OCI-LY1 (cell line): ENCODE measurements at regions not wholly inside any gene's neighbourhood (a gene's known extent, or its start where the extent isn't known, plus 50 kb on each side); places are given as distances from the start of the nearest gene placed in this dataset.

Source experiments
- H2AFZ ChIP-seq: fragments of 200-600 bp; sonication (generic), shearing (Covaris generic); 2 replicates; pipeline ENCODE4 v1.6.0; 2014; ENCODE audit warnings: antibody characterized with exemption, mild to moderate bottlenecking, low read length
- H3F3A ChIP-seq: fragments of 200-600 bp; sonication (generic), shearing (Covaris generic); 2 replicates; pipeline ENCODE4 v1.6.0; 2014; ENCODE audit warnings: mild to moderate bottlenecking, antibody characterized with exemption, low read length, moderate library complexity; ENCODE audit not compliant: insufficient read depth
- H3K27ac ChIP-seq: fragments of 200-600 bp; sonication (generic); 2 replicates; pipeline ENCODE4 v1.5.1; 2014; ENCODE audit warnings: low read length, mixed run types, mild to moderate bottlenecking, low read depth; ENCODE audit not compliant: poor library complexity, severe bottlenecking
- H3K27me3 ChIP-seq: fragments of 200-600 bp; sonication (generic); 2 replicates; pipeline ENCODE4 v1.6.0; 2014; ENCODE audit warnings: antibody characterized with exemption, mild to moderate bottlenecking, low read length, moderate library complexity; ENCODE audit not compliant: insufficient read depth
- H3K36me3 ChIP-seq: fragments of 200-600 bp; sonication (generic); 2 replicates; pipeline ENCODE4 v1.6.1; 2014; ENCODE audit warnings: mild to moderate bottlenecking, antibody characterized with exemption, low read length, moderate library complexity, mixed read lengths; ENCODE audit not compliant: insufficient read depth
- H3K4me1 ChIP-seq: fragments of 200-600 bp; sonication (generic); 2 replicates; pipeline ENCODE4 v1.5.1; 2014; ENCODE audit warnings: mild to moderate bottlenecking, low read length, moderate library complexity; ENCODE audit not compliant: insufficient read depth, severe bottlenecking
- H3K4me2 ChIP-seq: fragments of 200-600 bp; sonication (generic), shearing (Covaris generic); 2 replicates; pipeline ENCODE4 v1.6.1; 2014; ENCODE audit warnings: low read length
- H3K4me3 ChIP-seq: fragments of 200-600 bp; sonication (generic); 2 replicates; pipeline ENCODE4 v1.5.1; 2014; ENCODE audit warnings: low read length, low read depth, mild to moderate bottlenecking, mixed read lengths; ENCODE audit not compliant: poor library complexity, severe bottlenecking
- H3K79me2 ChIP-seq: fragments of 200-600 bp; shearing (Covaris generic); 2 replicates; pipeline ENCODE4 v1.6.1; 2016; ENCODE audit warnings: mixed run types, low read length, mixed read lengths; ENCODE audit not compliant: insufficient read depth
- H3K9ac ChIP-seq: fragments of 200-600 bp; sonication (generic), shearing (Covaris generic); 2 replicates; pipeline ENCODE4 v1.6.1; 2014; ENCODE audit warnings: mild to moderate bottlenecking, low read length, mixed read lengths
- H3K9me2 ChIP-seq: fragments of 200-600 bp; sonication (generic), shearing (Covaris generic); 2 replicates; pipeline ENCODE4 v1.6.1; 2014; ENCODE audit warnings: low read depth, mild to moderate bottlenecking, low read length, mixed read lengths
- H3K9me3 ChIP-seq: fragments of 200-600 bp; shearing (Covaris generic); 2 replicates; pipeline ENCODE4 v1.6.1; 2014; ENCODE audit warnings: low read length, mixed read lengths
- H4K20me1 ChIP-seq: fragments of 200-600 bp; sonication (generic), shearing (Covaris generic); 2 replicates; pipeline ENCODE4 v1.6.0; 2016; ENCODE audit warnings: mild to moderate bottlenecking, low read length; ENCODE audit not compliant: insufficient read depth
- CTCF ChIP-seq: fragments of 200-600 bp; sonication (generic), shearing (Covaris generic); IDR thresholded peaks from 2 replicates; pipeline ENCODE4 v1.5.1; 2017; ENCODE audit warnings: mild to moderate bottlenecking, antibody characterized with exemption, low read length, moderate library complexity, mixed read lengths
- EZH2 ChIP-seq: fragments of 200-600 bp; sonication (generic), shearing (Covaris generic); IDR thresholded peaks from 2 replicates; pipeline ENCODE4 v1.8.0; 2017; ENCODE audit warnings: borderline replicate concordance, mixed run types, mild to moderate bottlenecking, antibody characterized with exemption, low read length, moderate library complexity, mixed read lengths

DNA sequence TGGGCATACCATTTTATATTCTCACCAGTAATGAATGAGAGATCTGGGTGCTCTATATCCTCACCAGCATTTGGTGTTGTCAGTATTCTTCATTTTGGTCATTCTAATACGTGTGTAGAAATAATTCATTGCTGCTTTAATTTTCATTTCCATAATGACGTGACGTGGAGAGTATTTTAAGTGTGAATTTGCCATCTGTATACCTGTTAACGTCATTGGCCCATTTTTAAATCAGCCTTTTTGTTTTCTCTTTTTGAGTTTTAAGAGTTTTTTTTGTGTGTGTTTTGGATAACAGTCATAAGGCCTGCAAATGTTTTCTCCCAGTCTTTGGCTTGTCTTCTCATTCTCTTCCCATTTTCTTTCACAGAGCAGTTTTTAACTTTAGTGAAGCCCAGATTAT lies 74.4 kb upstream of the SYT1 start:
- TF ChIP-seq EZH2: no peak
- no peak for TF ChIP-seq CTCF
- H4K20me1 ChIP-seq: no peaks in the 10 kb centered on the region
- no peaks in the 10 kb centered on the region for H3K4me1 ChIP-seq
- no peaks in the 10 kb centered on the region for H3K79me2 ChIP-seq
- H3K27ac ChIP-seq: no peak overlapping the region
- H3K4me2 ChIP-seq: no peak overlapping the region
- no peak overlapping the region for H3K4me3 ChIP-seq
- H3F3A ChIP-seq: no peaks in the 10 kb centered on the region
- no peak overlapping the region for H3K9ac ChIP-seq
- H2AFZ ChIP-seq: no peak overlapping the region
- H3K36me3 ChIP-seq: no peaks in the 10 kb centered on the region
- H3K27me3 ChIP-seq: no peaks in the 10 kb centered on the region
- H3K9me3 ChIP-seq: no peaks in the 10 kb centered on the region
- no peaks in the 10 kb centered on the region for H3K9me2 ChIP-seq

DNA sequence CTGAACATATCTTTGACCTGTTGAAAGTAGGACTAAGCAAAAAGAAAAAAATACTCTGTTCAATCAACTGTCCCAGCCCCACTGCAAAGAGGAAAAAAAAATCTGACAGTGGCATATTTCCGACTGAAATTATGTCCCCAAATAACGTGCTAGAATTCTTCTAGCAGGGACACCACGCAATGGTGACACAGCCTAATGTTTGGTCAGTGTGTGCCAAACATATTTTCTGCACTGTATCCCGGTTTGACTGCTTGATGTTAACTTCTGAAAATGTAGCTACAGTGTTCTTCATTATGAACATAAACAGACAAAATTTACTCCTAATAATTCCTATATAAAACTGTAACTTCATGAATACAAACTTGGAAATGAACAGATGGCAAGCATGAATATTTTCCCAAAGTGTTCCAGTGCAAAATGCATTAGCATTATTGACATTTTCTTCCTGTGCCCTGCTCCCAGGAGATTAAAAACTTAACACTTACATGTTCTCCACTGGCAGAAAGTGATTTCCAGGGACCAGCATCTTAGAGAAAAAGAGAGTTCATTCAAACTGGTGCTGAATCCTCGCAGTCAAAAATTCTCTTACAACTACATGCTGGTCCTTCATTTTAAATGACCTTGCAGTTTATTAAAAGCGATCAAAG lies 72.4 kb upstream of the SYT1 start:
- TF ChIP-seq CTCF (no peak), EZH2 (no peak)
- H3K4me3 ChIP-seq: no peak overlapping the region
- no peaks in the 10 kb centered on the region for H3K79me2 ChIP-seq
- no peaks in the 10 kb centered on the region for H3K36me3 ChIP-seq
- H3K9ac ChIP-seq: no peak overlapping the region
- H3F3A ChIP-seq: no peaks in the 10 kb centered on the region
- no peak overlapping the region for H2AFZ ChIP-seq
- no peaks in the 10 kb centered on the region for H3K27me3 ChIP-seq
- H3K4me2 ChIP-seq: no peak overlapping the region
- no peaks in the 10 kb centered on the region for H3K9me3 ChIP-seq
- no peaks in the 10 kb centered on the region for H4K20me1 ChIP-seq
- no peak overlapping the region for H3K27ac ChIP-seq
- H3K4me1 ChIP-seq: no peaks in the 10 kb centered on the region
- no peaks in the 10 kb centered on the region for H3K9me2 ChIP-seq

DNA sequence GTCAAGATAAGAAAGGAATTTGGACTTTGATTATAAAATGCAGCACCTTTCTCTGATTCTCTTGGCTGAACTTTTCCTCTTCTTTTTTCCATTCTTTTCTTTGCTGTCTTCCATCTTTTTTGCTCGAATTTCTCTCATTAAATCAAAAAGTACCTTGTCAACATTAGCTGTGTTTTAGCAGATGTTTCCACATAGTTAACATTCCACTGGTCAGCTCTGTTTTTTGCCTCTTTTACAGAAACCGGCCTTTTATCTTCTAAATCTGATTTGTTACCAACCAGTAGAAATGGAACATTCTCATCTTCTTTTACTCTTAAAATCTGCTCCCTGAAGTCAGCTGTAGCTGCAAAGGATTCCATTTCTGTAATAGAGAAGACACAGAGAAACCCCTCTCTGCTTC lies 71.1 kb upstream of the SYT1 start:
- Histone ChIP-seq H3K79me2 (no peaks in the 10 kb centered on the region), H3K36me3 (no peaks in the 10 kb centered on the region), H3K9ac (no peak overlapping the region)

More for the DNA sequence above, 71.1 kb upstream of the SYT1 start:
- no peak overlapping the region for H3K27ac ChIP-seq
- no peak overlapping the region for H3K4me2 ChIP-seq
- no peaks in the 10 kb centered on the region for H3K9me2 ChIP-seq
- no peaks in the 10 kb centered on the region for H3K9me3 ChIP-seq
- no peaks in the 10 kb centered on the region for H3K27me3 ChIP-seq
- no peaks in the 10 kb centered on the region for H3K4me1 ChIP-seq
- no peak for TF ChIP-seq EZH2
- no peak for TF ChIP-seq CTCF
- no peak overlapping the region for H2AFZ ChIP-seq
- no peaks in the 10 kb centered on the region for H4K20me1 ChIP-seq
- no peak overlapping the region for H3K4me3 ChIP-seq
- no peaks in the 10 kb centered on the region for H3F3A ChIP-seq
